A204.1 (cell line): ENCODE measurements at regions not wholly inside any gene's neighbourhood (a gene's known extent, or its start where the extent isn't known, plus 50 kb on each side); places are given as distances from the start of the nearest gene placed in this dataset.
A peak's percentile ranks its signal among the peaks of the same experiment; 100 is the strongest.
"Not testable (repeated sequence)": the region's sequence is repeated elsewhere in the genome, so short reads cannot be mapped to it uniquely, and the experiment has no call there.

Source experiments
- FAIRE-seq: peaks from 2 replicates; lab custom pipeline; 2012; peaks lifted over from hg19 to GRCh38; lab: Jason Lieb, UNC

DNA sequence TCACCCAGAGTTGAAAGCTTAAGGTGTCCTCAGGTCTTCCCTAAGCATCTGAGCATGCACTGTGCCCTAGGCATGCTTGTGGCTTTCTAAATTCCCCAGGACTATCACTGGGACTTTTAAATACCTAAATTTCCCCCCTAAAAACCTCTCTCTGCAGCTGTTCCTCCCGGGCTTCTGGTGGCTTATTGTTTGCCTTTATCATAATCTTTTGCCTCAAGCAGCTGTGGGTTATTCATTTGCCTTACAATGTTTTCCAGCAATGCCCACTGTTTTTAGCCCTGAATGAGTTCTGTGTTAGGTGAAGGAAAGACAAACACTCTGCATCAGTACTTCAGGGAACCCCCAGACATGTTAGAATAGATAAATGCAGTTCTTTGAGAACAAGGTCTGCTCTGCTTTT is 455.0 kb downstream of the ZIC3 start:
- no peak for FAIRE-seq

DNA sequence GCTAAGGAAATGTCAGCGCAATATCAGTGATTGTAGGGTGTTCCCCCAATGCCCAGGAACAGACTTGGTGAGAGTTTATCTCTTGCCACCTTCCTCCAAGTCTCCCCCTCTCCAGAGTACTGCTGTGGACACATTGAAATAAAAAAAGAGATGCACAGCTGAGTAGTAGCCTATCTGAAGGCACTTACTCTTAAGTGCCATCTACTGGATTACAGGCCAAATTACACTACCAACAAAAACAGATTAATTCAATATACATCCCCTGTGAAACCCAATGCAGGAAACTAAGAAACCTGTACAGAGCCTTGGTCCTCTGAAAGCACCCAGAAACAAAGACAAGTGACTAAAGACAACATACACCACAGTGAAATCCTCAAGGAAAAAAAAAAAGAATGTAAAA is 460.3 kb downstream of the ZIC3 start:
- no peak for FAIRE-seq

- FAIRE-seq, result no peak
These were observed 465.8 kb downstream of the ZIC3 start for GRCh38 chrX:138031715-138032114.

- FAIRE-seq, result peak; percentile 78
These were observed 468.2 kb downstream of the ZIC3 start for GRCh38 chrX:138034136-138034535.

- FAIRE-seq, result no peak
These were observed 471.6 kb downstream of the ZIC3 start for GRCh38 chrX:138037548-138037947.

- FAIRE-seq, result no peak
These were observed 492.0 kb downstream of the ZIC3 start for GRCh38 chrX:138057883-138058282.

GRCh38 chrX:138058931-138059330 is 493.0 kb downstream of the ZIC3 start:
- no peak for FAIRE-seq

GRCh38 chrX:138067415-138067814 is 501.5 kb downstream of the ZIC3 start:
- FAIRE-seq, result no peak

DNA sequence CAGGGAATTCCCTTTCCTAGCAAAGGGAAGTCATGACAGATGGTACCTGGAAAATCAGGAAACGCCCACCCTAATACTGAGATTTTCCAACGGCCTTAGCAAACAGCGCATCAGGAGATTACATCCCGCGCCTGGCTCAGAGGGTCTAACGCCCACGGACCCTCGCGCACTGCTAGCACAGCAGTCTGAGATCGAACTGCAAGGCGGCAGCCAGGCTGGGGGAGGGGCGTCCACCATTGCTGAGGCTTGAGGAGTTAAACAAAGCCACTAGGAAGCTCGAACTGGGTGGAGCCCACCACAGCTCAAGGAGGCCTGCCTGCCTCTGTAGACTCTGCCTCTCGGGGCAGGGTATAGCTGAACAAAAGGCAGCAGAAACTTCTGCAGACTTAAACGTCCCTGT is 507.7 kb downstream of the ZIC3 start:
- no peak for FAIRE-seq

DNA sequence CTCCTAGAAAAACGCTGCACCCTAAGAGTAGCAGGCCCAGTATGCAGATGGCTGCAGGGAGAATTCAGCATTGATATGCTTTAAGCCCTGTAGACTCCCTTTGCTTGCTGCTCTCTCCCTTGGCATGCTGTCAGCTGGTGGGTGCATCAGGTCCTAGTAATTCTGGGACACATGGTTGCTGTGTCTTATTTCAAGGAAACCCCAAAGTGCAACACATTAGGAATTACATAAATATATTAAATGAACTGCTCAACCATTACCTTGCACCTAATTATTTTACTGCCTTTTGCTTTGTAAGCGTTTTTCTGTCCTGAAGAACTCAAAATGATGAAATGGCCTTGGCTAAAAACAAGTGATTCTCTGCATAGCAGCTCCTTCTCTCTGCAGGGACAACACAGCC is 516.3 kb downstream of the ZIC3 start:
- no peak for FAIRE-seq

DNA sequence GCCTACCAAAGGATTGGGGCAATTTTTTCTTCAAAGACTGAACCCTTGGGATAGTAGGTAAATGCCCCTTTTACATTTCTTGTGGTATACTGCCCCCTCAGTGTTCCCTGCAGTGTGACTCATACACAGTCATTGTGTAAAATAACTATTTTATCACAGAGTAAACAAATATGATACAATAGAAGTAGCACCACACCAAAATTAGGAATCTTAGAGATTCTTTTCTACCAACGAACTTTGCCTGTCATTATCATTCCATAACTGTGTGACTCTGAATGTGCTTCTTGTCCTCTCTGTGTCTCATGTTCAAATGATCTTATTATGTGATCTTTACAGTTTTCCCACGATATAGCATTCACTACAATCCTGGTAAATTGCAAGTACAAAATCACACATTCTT is 517.0 kb downstream of the ZIC3 start:
- no peak for FAIRE-seq

GRCh38 chrX:138110910-138111309 is 545.0 kb downstream of the ZIC3 start:
- not testable (repeated sequence) for FAIRE-seq

DNA sequence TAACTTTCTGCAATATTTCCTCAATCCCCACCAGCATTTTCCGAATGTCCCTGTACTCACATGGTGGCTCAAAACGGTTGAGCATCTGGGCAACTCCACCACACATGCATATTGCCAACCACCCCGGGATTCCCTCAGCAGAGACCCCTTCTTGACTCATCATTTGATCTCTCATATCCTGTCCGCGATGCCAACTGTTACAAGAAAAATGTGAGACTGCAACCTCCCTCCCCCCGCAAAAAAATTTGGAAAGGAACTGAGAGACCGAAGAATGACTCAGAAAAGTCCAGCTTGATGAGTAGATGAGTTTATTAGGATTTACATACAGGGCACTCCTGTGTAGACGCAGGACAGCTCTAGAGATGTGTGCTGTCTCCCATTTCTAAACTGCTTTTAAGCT is 561.4 kb downstream of the ZIC3 start:
- FAIRE-seq, result no peak

DNA sequence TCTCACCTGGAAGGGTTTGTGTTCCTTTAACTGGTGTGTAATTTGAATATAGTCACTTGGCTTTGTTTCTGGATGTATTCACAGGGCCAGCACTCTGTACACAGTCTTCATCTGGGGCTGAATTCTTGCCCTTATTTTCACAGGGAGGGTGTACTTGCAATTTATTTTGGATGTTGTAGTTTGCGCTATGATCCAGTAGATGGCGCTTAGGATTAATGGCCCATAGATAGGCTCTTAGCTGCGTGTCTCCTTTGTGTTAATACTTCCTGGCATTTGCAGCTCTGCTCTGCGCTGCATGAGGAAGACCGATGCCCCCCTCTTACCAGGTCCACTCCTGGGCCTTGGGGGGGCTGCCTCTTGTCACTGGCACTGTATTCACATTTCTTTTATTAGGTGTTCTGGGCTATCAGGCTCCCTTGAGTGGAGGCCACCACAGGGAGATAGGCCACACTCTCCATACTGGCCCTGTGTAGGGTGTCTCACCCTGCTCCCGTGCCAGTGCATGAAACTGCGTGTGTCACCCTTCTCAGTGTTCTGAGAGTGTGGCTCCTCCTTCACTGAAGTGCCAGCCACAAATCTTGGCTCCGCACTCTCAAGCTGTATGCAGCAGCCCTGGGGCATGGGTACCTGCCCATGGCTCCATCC is 562.2 kb downstream of the ZIC3 start:
- FAIRE-seq, result no peak

GRCh38 chrX:138150709-138151108 is 560.8 kb downstream of the FGF13 start:
- FAIRE-seq, result no peak

DNA sequence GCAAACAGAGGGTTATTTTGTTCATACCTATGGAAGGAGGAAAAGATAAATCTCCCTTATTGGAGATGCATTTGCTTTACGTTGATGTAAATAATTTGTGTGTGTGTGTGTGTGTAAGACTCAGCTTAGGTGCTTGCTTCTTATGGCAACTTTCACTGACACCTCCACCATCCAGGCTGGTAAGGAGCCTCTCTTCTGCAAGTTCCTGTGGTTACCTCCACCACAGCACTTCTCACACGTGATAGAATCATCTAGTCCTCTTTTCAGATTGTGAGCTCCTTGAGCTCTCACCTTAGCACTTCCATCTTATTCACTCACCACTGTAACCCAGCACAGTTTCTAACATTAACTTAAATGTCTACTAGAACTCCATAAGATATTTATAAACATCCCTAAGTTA is 553.7 kb downstream of the FGF13 start:
- no peak for FAIRE-seq

DNA sequence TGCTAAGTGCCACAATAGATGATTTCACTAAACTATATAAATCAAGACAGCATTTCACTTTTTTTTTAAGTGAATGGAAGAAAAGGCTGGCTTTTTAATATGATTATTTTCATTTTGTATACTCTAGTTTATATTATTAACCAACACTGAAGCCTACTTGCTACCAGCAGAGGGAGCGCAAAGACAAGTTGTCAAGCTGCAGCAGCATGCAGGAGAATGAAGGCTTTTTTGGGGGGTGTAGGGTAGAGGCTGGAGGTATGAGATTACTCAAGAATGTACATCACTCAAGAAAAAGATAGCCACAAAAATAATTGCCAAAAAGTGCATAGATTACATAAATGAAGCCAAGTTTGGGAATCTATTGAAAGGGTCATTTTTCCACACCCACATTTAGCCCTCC is 519.5 kb downstream of the FGF13 start:
- FAIRE-seq, result peak; percentile 59

- FAIRE-seq, result no peak
These were observed 481.8 kb downstream of the FGF13 start for GRCh38 chrX:138229718-138230117.

GRCh38 chrX:138240266-138240665 is 471.3 kb downstream of the FGF13 start:
- FAIRE-seq, result no peak

DNA sequence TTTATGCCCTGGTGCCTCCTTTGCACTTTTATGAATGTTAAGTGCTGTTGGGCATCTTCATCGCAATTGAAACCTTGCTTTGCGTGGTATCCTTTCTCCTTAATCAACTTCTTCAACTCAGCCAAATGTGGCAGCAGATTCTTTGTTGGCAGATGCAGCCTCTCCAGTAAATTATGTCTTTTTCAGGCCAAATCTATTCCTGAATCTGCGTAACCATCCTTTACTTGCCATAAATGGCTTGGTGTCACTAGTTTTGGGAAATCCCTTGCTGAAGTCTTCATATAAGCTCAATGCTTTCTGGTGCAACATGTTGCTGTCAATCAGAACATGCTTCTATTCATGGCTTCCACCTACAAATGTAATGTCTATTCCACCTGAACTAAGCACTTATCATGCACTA is 457.5 kb downstream of the FGF13 start:
- FAIRE-seq, result no peak

GRCh38 chrX:138255373-138255772 is 456.1 kb downstream of the FGF13 start:
- no peak for FAIRE-seq

GRCh38 chrX:138264095-138264494 is 447.4 kb downstream of the FGF13 start:
- not testable (repeated sequence) for FAIRE-seq

- no peak for FAIRE-seq
These were observed 440.6 kb downstream of the FGF13 start for GRCh38 chrX:138270931-138271330.

- FAIRE-seq, result not testable (repeated sequence)
These were observed 428.8 kb downstream of the FGF13 start for GRCh38 chrX:138282598-138283150.
